Endothelial cell of umbilical vein (primary cell): ENCODE measurements at regions not wholly inside any gene's neighbourhood (a gene's known extent, or its start where the extent isn't known, plus 50 kb on each side); places are given as distances from the start of the nearest gene placed in this dataset.

Experiments
- BruUV-seq: library from RNA; stranded (reverse); fragments of 400-500 nt; replicated peaks from 2 replicates; lab custom pipeline; 2021; lab: Mats Ljungman, UMichigan
- CTCF ChIA-PET: fragments of 300-600, 350-600 bp; sonication (Branson Sonifier 250); formaldehyde crosslinking; loops from one replicate; lab custom pipeline; 2021; ENCODE audit warnings: antibody characterized with exemption, inconsistent platforms; lab: Charles Lee
- POLR2A ChIA-PET: fragments of 300-600, 350-600 bp; sonication (Branson Sonifier 250); formaldehyde crosslinking; loops from one replicate; lab custom pipeline; 2021; ENCODE audit warnings: antibody characterized with exemption, inconsistent platforms; lab: Charles Lee
- DNase-seq: peaks from one replicate; pipeline ENCODE4 v3.0.0-alpha.2; 2011; ENCODE audit warnings: low read depth, low spot score
- FAIRE-seq: peaks from 2 replicates; lab custom pipeline; 2011; peaks lifted over from hg19 to GRCh38; lab: Jason Lieb, UNC
- H2AFZ ChIP-seq: 2 replicates; pipeline ENCODE4 v1.6.0; 2012; ENCODE audit warnings: low read depth, low read length, control low read depth, inconsistent platforms
- H3K27ac ChIP-seq: 2 replicates; pipeline ENCODE4 v1.5.1; 2011; ENCODE audit warnings: low read depth, mild to moderate bottlenecking, control low read depth, low read length, moderate library complexity; ENCODE audit not compliant: insufficient read depth
- H3K27me3 ChIP-seq, 2 experiments: 2 replicates each; pipeline versions ENCODE4 v1.6.0 to v1.6.1; 2011; ENCODE audit warnings: low read length in 2 of 2, mixed read lengths in 1 of 2; ENCODE audit not compliant: control insufficient read depth in 2 of 2, insufficient read depth in 2 of 2
- H3K36me3 ChIP-seq, 2 experiments: 2 replicates in 1 of 2; 3 replicates in 1 of 2; pipeline ENCODE4 v1.5.1; 2011; ENCODE audit warnings: low read length in 2 of 2, mild to moderate bottlenecking in 1 of 2, moderate library complexity in 1 of 2; ENCODE audit not compliant: control insufficient read depth in 2 of 2, insufficient read depth in 2 of 2; ENCODE audit errors: extremely low read depth in 1 of 2
- H3K4me1 ChIP-seq: 3 replicates; pipeline ENCODE4 v1.5.1; 2011; ENCODE audit warnings: mild to moderate bottlenecking, low read length; ENCODE audit not compliant: control insufficient read depth, insufficient read depth; ENCODE audit errors: extremely low read depth
- H3K4me2 ChIP-seq: 2 replicates; pipeline ENCODE4 v1.6.1; 2011; ENCODE audit warnings: low read length, control low read depth, mixed read lengths; ENCODE audit not compliant: insufficient read depth
- H3K4me3 ChIP-seq, 3 experiments: fragments of 200-600 bp in 1 of 3; sonication (generic), shearing (Covaris generic) in 1 of 3; replicated peaks in 1 of 3; 2 replicates each; pipeline ENCODE4 v1.5.1; 2011 to 2016; ENCODE audit warnings: control low read depth in 3 of 3, low read length in 3 of 3, mild to moderate bottlenecking in 2 of 3, inconsistent platforms in 1 of 3, low read depth in 1 of 3, moderate library complexity in 1 of 3; ENCODE audit not compliant: insufficient read depth in 1 of 3
- H3K79me2 ChIP-seq: 2 replicates; pipeline ENCODE4 v1.6.0; 2012; ENCODE audit warnings: low read length, inconsistent platforms; ENCODE audit not compliant: control insufficient read depth, insufficient read depth
- H3K9ac ChIP-seq: replicated peaks from 2 replicates; pipeline ENCODE3; 2011; ENCODE audit warnings: low read length, control low read depth; ENCODE audit not compliant: insufficient read depth; ENCODE audit errors: extremely low read depth
- H3K9me1 ChIP-seq: replicated peaks from 3 replicates; pipeline ENCODE4 v1.6.0; 2011; ENCODE audit warnings: mild to moderate bottlenecking, low read length; ENCODE audit not compliant: control insufficient read depth, insufficient read depth; ENCODE audit errors: extremely low read depth
- H3K9me3 ChIP-seq: replicated peaks from 2 replicates; pipeline ENCODE4 v1.5.1; 2012; ENCODE audit warnings: low read length, inconsistent platforms; ENCODE audit not compliant: control insufficient read depth, insufficient read depth
- H4K20me1 ChIP-seq: replicated peaks from 2 replicates; pipeline ENCODE3; 2011; ENCODE audit warnings: mild to moderate bottlenecking, low read length; ENCODE audit not compliant: control insufficient read depth, insufficient read depth; ENCODE audit errors: extremely low read depth
- CTCF ChIP-seq, 2 donors: IDR thresholded peaks; 1 replicate in 1 of 2; 2 replicates in 1 of 2; pipeline ENCODE4 v1.5.1; 2011; ENCODE audit warnings: low read length in 2 of 2, mild to moderate bottlenecking in 2 of 2, moderate library complexity in 2 of 2, control low read depth in 1 of 2, inconsistent platforms in 1 of 2, low read depth in 1 of 2; ENCODE audit not compliant: insufficient read depth in 1 of 2; ENCODE audit errors: extremely low read depth in 1 of 2
- FOS ChIP-seq: IDR thresholded peaks from 2 replicates; pipeline ENCODE4 v1.6.1; 2011; ENCODE audit warnings: mild to moderate bottlenecking, low read length, moderate library complexity, borderline replicate concordance; ENCODE audit not compliant: insufficient read depth
- GATA2 ChIP-seq: IDR thresholded peaks from 2 replicates; pipeline ENCODE4 v1.7.0; 2011; ENCODE audit warnings: low read depth, mild to moderate bottlenecking, moderate library complexity, mixed read lengths, low read length; ENCODE audit not compliant: insufficient read length, insufficient read depth
- JUN ChIP-seq: IDR thresholded peaks from 2 replicates; pipeline ENCODE4 v1.6.1; 2011; ENCODE audit warnings: borderline replicate concordance, low read depth; ENCODE audit not compliant: insufficient read length, insufficient read depth
- POLR2A ChIP-seq: IDR thresholded peaks from 2 replicates; pipeline ENCODE4 v1.6.1; 2012; ENCODE audit warnings: low read depth, mild to moderate bottlenecking, control low read depth, low read length
- POLR2AphosphoS5 ChIP-seq: IDR thresholded peaks from 2 replicates; pipeline ENCODE4 v1.6.1; 2012; ENCODE audit warnings: low read depth, mild to moderate bottlenecking, control low read depth, low read length, moderate library complexity; ENCODE audit not compliant: insufficient read depth
- dilution Hi-C: fragments of 300-500 bp; cut with MboI; formaldehyde crosslinking; loops from one replicate; pipeline ENCODE4 v1.15.0; 2019; ENCODE audit warnings: low sequenced_read_pairs; ENCODE audit not compliant: extremely low pct_ligation_motif_present
- intact Hi-C: fragments of 100-400 bp; cut with micrococcal nuclease; formaldehyde crosslinking; loops from one replicate; pipeline ENCODE4 v1.10.0; 2022

GRCh38 chr14:40317690-40318089 is 885.5 kb upstream of the FBXO33 start:
- FAIRE-seq = no peak
- CTCF ChIA-PET = no interaction called here

More at GRCh38 chr14:40317690-40318089, 885.5 kb upstream of the FBXO33 start:
- BruUV-seq = no TSS peak
- no peaks in the 10 kb centered on the region for H4K20me1 ChIP-seq
- intact Hi-C loops = no loop called here
- H3K9ac ChIP-seq = no peak overlapping the region
- H3K27me3 ChIP-seq = no peaks in the 10 kb centered on the region
- H3K4me1 ChIP-seq = no peaks in the 10 kb centered on the region
- H3K4me2 ChIP-seq = no peak overlapping the region
- DNase-seq = no peak
- TF ChIP-seq CTCF (IDR thresholded peaks at IDR 0.05; ENCODE audit: extremely low read depth in 1 of 2, insufficient read depth in 1 of 2, low read depth in 1 of 2, low read length in 2 of 2) = no peak
- no peak for TF ChIP-seq POLR2A
- TF ChIP-seq POLR2AphosphoS5 = no peak
- no peak for TF ChIP-seq GATA2
- TF ChIP-seq JUN = no peak
- TF ChIP-seq FOS = no peak
- no peaks in the 10 kb centered on the region for H3K36me3 ChIP-seq
- H3K79me2 ChIP-seq = no peaks in the 10 kb centered on the region
- H3K4me3 ChIP-seq = no peak overlapping the region
- H3K27ac ChIP-seq = no peak overlapping the region
- no peak overlapping the region for H2AFZ ChIP-seq
- H3K9me3 ChIP-seq = no peaks in the 10 kb centered on the region
- no peaks in the 10 kb centered on the region for H3K9me1 ChIP-seq
- dilution Hi-C loops = no loop called here
- POLR2A ChIA-PET = no interaction called here
